GM18508 (cell line): ENCODE measurements at regions not wholly inside any gene's neighbourhood (a gene's known extent, or its start where the extent isn't known, plus 50 kb on each side); places are given as distances from the start of the nearest gene placed in this dataset.

Source experiments
- ATAC-seq: cut with Tn5 transposase; IDR thresholded peaks from one replicate; pipeline ENCODE4 v1.9.1; 2021; ENCODE audit warnings: moderate number of reproducible peaks; ENCODE audit not compliant: insufficient read depth, unreplicated experiment

GRCh38 chr5:133698646-133699526, 86.5 kb upstream of the FSTL4 start:
- ATAC-seq, result no peak

- ATAC-seq, result no peak
These were observed 85.9 kb upstream of the FSTL4 start for GRCh38 chr5:133698259-133698554.

GRCh38 chr5:133697536-133698258, 85.4 kb upstream of the FSTL4 start:
- ATAC-seq, result no peak

GRCh38 chr5:133696782-133697507, 84.6 kb upstream of the FSTL4 start:
- ATAC-seq, result no peak

GRCh38 chr5:133696006-133696584, 83.8 kb upstream of the FSTL4 start:
- no peak for ATAC-seq

- no peak for ATAC-seq
These were observed 82.0 kb upstream of the FSTL4 start for GRCh38 chr5:133694181-133694831.

- no peak for ATAC-seq
These were observed 79.1 kb upstream of the FSTL4 start for GRCh38 chr5:133691448-133691847.

GRCh38 chr5:133690746-133691145, 78.4 kb upstream of the FSTL4 start:
- ATAC-seq, result no peak

GRCh38 chr5:133688391-133688790, 76.0 kb upstream of the FSTL4 start:
- no peak for ATAC-seq

- ATAC-seq, result no peak
These were observed 75.1 kb upstream of the FSTL4 start for GRCh38 chr5:133687212-133688061.

GRCh38 chr5:133686566-133686965, 74.2 kb upstream of the FSTL4 start:
- ATAC-seq, result no peak

- no peak for ATAC-seq
These were observed 73.2 kb upstream of the FSTL4 start for GRCh38 chr5:133685402-133686018.

- ATAC-seq, result no peak
These were observed 71.6 kb upstream of the FSTL4 start for GRCh38 chr5:133683646-133684596.

- no peak for ATAC-seq
These were observed 70.1 kb upstream of the FSTL4 start for GRCh38 chr5:133682451-133682850.

- no peak for ATAC-seq
These were observed 69.6 kb upstream of the FSTL4 start for GRCh38 chr5:133681896-133682295.

GRCh38 chr5:133680830-133681565, 68.7 kb upstream of the FSTL4 start:
- ATAC-seq, result no peak

GRCh38 chr5:133679534-133679933, 67.2 kb upstream of the FSTL4 start:
- ATAC-seq, result no peak
